Left ventricle myocardium superior (tissue), 1 donor: ENCODE measurements at regions not wholly inside any gene's neighbourhood (a gene's known extent, or its start where the extent isn't known, plus 50 kb on each side); places are given as distances from the start of the nearest gene placed in this dataset.
"Not testable (repeated sequence)": the region's sequence is repeated elsewhere in the genome, so short reads cannot be mapped to it uniquely, and the experiment has no call there.

Experiments used
- ATAC-seq: fragments of 200-7000 bp; cut with Tn5 transposase; one replicate; pipeline ENCODE4 v1.9.1; 2020; ENCODE audit warnings: mild to moderate bottlenecking, moderate library complexity
- DNase-seq: peaks from one replicate; pipeline ENCODE4 v3.0.0-alpha.2; 2020
- intact Hi-C: fragments of 100-400 bp; cut with micrococcal nuclease; formaldehyde crosslinking; loops from one replicate; pipeline ENCODE4 v1.11.0; 2022
- donor health status: DM: no; HTN: yes; CAD: no; lungs with severe emphysema.

- intact Hi-C loops, result no loop called here
- no peak for DNase-seq
- ATAC-seq, result no peak
Observed at GRCh38 chr4:75302648-75303047, 211.6 kb downstream of the RCHY1 start.

- ATAC-seq, result no peak
- no peak for DNase-seq
- intact Hi-C loops, result no loop called here
Observed at GRCh38 chr4:75289914-75290582, 224.2 kb downstream of the RCHY1 start.

- ATAC-seq, result no peak
Observed at GRCh38 chr4:75287738-75288517, 226.3 kb downstream of the RCHY1 start.

GRCh38 chr4:75285837-75286236 lies 228.4 kb downstream of the RCHY1 start:
- intact Hi-C loops, result no loop called here
- ATAC-seq, result no peak
- DNase-seq, result no peak

More at GRCh38 chr4:75287738-75288517, 226.3 kb downstream of the RCHY1 start:
- DNase-seq, result no peak
- intact Hi-C loops, result no loop called here

- DNase-seq (no peak), ATAC-seq (no peak)
- intact Hi-C loops, result no loop called here
Observed at GRCh38 chr4:75284831-75285230, 229.4 kb downstream of the RCHY1 start.

GRCh38 chr4:75280461-75280860 lies 233.7 kb downstream of the RCHY1 start:
- ATAC-seq, DNase-seq, intact Hi-C loops: not testable (repeated sequence)

- DNase-seq, result no peak
- intact Hi-C loops, result no loop called here
- ATAC-seq, result no peak
Observed at GRCh38 chr4:75259306-75259705, 254.9 kb downstream of the RCHY1 start.

GRCh38 chr4:75255261-75255660 lies 258.9 kb downstream of the RCHY1 start:
- ATAC-seq (no peak), DNase-seq (no peak)
- intact Hi-C loops, result no loop called here

GRCh38 chr4:75254745-75255144 lies 259.5 kb downstream of the RCHY1 start:
- ATAC-seq, result no peak
- no peak for DNase-seq
- intact Hi-C loops, result no loop called here

- DNase-seq, intact Hi-C loops, ATAC-seq: not testable (repeated sequence)
Observed at GRCh38 chr4:75253094-75253493, 261.1 kb downstream of the RCHY1 start.

GRCh38 chr4:75251547-75251946 lies 262.7 kb downstream of the RCHY1 start:
- intact Hi-C loops, result no loop called here
- ATAC-seq (no peak), DNase-seq (no peak)

- DNase-seq (no peak), ATAC-seq (no peak)
- intact Hi-C loops, result no loop called here
Observed at GRCh38 chr4:75249739-75250138, 264.5 kb downstream of the RCHY1 start.

GRCh38 chr4:75248770-75249407 lies 265.3 kb downstream of the RCHY1 start:
- no peak for DNase-seq
- ATAC-seq, result no peak
- intact Hi-C loops, result no loop called here

GRCh38 chr4:75244325-75244724 lies 269.9 kb downstream of the RCHY1 start:
- intact Hi-C loops, result no loop called here
- DNase-seq (no peak), ATAC-seq (no peak)

- intact Hi-C loops, result no loop called here
- ATAC-seq (no peak), DNase-seq (no peak)
Observed at GRCh38 chr4:75243570-75243969, 270.6 kb downstream of the RCHY1 start.

- intact Hi-C loops, result no loop called here
- DNase-seq (no peak), ATAC-seq (no peak)
Observed at GRCh38 chr4:75235359-75235951, 278.7 kb downstream of the RCHY1 start.

GRCh38 chr4:75232546-75232945 lies 281.7 kb downstream of the RCHY1 start:
- intact Hi-C loops, result no loop called here
- ATAC-seq (no peak), DNase-seq (no peak)

- intact Hi-C loops, result no loop called here
- ATAC-seq, result no peak
Observed at GRCh38 chr4:75229806-75230570, 284.2 kb downstream of the RCHY1 start.

GRCh38 chr4:75213480-75213879 lies 280.6 kb downstream of the PARM1 start:
- DNase-seq (no peak), ATAC-seq (no peak)
- intact Hi-C loops, result no loop called here

More at GRCh38 chr4:75229806-75230570, 284.2 kb downstream of the RCHY1 start:
- DNase-seq, result no peak
